OCI-LY7 (cell line): ENCODE measurements at regions not wholly inside any gene's neighbourhood (a gene's known extent, or its start where the extent isn't known, plus 50 kb on each side); places are given as distances from the start of the nearest gene placed in this dataset.

Experiments used
- CTCF ChIP-seq: fragments of 200-600 bp; sonication (generic); conservative IDR thresholded peaks from 2 replicates; pipeline ENCODE4 v1.5.1; 2014; ENCODE audit warnings: mild to moderate bottlenecking, antibody characterized with exemption, low read length, moderate library complexity, mixed read lengths
- EZH2phosphoT487 ChIP-seq: fragments of 200-600 bp; sonication (generic); IDR thresholded peaks from 2 replicates; pipeline ENCODE4 v1.6.1; 2018; ENCODE audit warnings: low read depth, borderline replicate concordance, mild to moderate bottlenecking, mixed run types, antibody characterized with exemption, low read length, moderate library complexity, mixed read lengths

DNA sequence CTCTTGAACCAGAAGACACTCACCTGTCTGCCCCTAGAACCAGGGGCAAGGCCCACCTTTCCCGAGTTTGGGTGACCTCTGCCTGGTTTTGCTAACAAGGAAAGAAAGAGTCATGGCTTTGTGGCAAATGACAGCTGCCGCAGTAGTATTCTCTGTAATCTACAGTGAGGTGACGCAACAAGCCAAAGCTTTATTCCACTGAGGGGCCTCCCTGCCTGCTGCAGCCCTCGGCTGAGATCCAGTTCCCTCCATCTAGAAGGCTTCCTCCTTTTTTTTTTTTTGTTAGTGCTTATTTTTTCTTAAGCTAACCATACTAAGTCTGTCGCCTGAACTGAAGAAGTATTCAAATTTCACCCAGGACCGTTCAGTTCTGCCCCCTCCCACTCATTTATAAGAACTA is 142.3 kb upstream of the TMCC3 start:
- no peak for TF ChIP-seq CTCF
- TF ChIP-seq EZH2phosphoT487 = no peak
